ENCODE measurements at regions not wholly inside any gene's neighbourhood (a gene's known extent, or its start where the extent isn't known, plus 50 kb on each side); places are given as distances from the start of the nearest gene placed in this dataset.

DNA sequence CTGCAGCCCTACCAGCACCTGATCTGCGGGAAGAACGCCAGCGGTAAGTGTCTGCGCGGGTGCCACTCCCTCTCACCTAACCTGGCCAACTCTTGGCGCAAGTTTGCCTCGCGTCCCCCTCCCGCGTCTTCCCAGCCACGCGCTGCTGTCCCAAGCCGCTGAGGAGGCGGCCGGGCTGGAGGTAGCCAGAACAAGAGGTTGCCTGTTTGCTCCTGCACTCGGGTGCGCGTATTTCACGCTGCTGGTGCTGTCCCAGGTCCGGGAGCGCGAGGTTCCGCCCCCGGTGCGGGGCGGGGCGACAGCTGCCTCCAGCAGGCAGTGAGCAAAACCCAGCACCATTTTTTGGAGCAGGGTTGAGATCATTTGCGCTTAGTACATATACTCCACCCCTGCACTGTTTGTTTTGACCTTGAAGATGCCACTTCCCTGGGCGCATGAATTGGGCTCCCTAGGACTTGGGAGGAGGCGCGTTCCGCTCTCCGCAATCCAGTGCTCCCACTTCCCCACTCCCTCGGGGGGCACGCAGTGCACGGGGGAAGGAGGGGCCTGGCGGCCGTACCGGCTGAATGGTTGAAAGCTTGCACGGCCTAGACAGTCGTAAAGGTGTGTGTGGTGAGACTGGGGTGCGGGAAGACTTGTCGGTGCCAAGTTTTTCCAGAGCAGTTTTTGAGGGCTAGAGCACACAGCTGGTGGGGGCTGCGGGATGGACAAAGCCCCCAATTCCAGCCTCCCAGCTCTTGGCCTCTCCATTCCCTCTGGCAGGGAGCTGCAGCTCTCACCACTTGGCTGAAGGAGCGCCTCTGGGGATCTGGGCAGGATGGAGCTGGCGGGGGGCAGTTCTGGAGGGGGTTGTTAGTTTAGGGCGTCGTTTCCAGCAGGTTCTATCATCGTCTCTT lies 226.9 kb upstream of the CRY1 start:
- Histone ChIP-seq H3K27me3 (ENCODE audit: control insufficient read depth in 1 of 2, insufficient read depth in 2 of 2, low read length in 2 of 2) (peaks cover 0 to 1% of the 10 kb centered on the region in 2 experiments; a peak in 1 of 5 replicates), H3K4me1 (ENCODE audit: insufficient read depth, low read length) (peaks cover 18% of the 10 kb centered on the region; the same call in 1 of the 2 replicates), H3K36me3 (replicated peaks in 1 of 2; ENCODE audit: control insufficient read depth in 1 of 2, insufficient read depth in 2 of 2, low read length in 2 of 2) (no peaks in the 10 kb centered on the region), H3K9ac (ENCODE audit: insufficient read depth, low read depth, low read length) (peak overlapping the region; percentile 57), H3K79me2 (ENCODE audit: insufficient read depth, low read length) (peaks cover 18% of the 10 kb centered on the region), H3K9me3 (ENCODE audit: low read length) (no peaks in the 10 kb centered on the region), H3K4me2 (ENCODE audit: low read depth, low read length) (peak overlapping the region; percentile 94), H3K4me3 (replicated peaks in 1 of 3; ENCODE audit: insufficient read depth in 1 of 3, low read depth in 2 of 3, low read length in 3 of 3) (peak overlapping the region; percentile 76 to 89 (median 82)), H3K27ac (ENCODE audit: extremely low read length, insufficient read depth, low read length) (peak overlapping the region; percentile 24), H4K20me1 (ENCODE audit: insufficient read depth, low read length) (no peaks in the 10 kb centered on the region), H2AFZ (ENCODE audit: low read length) (no peak overlapping the region)
- no peak for FAIRE-seq
- DNase-seq (ENCODE audit: low spot score) = peak; percentile 69
- intact Hi-C loops (cut with micrococcal nuclease; ENCODE audit: unreplicated experiment) = no loop called here
- in situ Hi-C loops (cut with HindIII; ENCODE audit: extremely low pct_ligation_motif_present, low pct_unique_long_range_greater_than_20kb) = no loop called here
- POLR2A ChIA-PET = interaction anchor here (1.1 to 2.4 kb wide), 3 partner anchors 24 to 36 kb away, joined by 4 to 9 read pairs (median 7); no protein-coding TSS in a partner anchor
- CTCF ChIA-PET (ENCODE audit: low intra/inter-chr PET ratio, low total read pairs) = no interaction called here
- 10% methylated on average over 19 of the region's 49 CpGs for WGBS (ENCODE audit: low lambda C conversion rate)
- BruUV-seq (replicated peaks) = no TSS peak
- peak; percentile 20 for ATAC-seq
- TF ChIP-seq, protein P1, sequence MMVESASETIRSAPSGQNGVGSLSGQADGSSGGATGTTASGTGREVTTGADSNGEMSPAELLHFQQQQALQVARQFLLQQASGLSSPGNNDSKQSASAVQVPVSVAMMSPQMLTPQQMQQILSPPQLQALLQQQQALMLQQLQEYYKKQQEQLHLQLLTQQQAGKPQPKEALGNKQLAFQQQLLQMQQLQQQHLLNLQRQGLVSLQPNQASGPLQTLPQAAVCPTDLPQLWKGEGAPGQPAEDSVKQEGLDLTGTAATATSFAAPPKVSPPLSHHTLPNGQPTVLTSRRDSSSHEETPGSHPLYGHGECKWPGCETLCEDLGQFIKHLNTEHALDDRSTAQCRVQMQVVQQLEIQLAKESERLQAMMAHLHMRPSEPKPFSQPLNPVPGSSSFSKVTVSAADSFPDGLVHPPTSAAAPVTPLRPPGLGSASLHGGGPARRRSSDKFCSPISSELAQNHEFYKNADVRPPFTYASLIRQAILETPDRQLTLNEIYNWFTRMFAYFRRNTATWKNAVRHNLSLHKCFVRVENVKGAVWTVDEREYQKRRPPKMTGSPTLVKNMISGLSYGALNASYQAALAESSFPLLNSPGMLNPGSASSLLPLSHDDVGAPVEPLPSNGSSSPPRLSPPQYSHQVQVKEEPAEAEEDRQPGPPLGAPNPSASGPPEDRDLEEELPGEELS (CRISPR knock-in tag; IDR thresholded peaks at IDR 0.05) = 0 out of 2 replicates have a peak, but pooled peaks have one; percentile 9
- TF ChIP-seq SALL1 (CRISPR knock-in tag; IDR thresholded peaks at IDR 0.05) = 0 out of 2 replicates have a peak, but pooled peaks have one; percentile 42
- no peak for TF ChIP-seq SOX6 (IDR thresholded peaks at IDR 0.05)
- TF ChIP-seq SOX6 (CRISPR knock-in tag; IDR thresholded peaks at IDR 0.05) = peak; percentile 21; the same call in 1 of the 2 replicates
- TF ChIP-seq, protein P2, sequence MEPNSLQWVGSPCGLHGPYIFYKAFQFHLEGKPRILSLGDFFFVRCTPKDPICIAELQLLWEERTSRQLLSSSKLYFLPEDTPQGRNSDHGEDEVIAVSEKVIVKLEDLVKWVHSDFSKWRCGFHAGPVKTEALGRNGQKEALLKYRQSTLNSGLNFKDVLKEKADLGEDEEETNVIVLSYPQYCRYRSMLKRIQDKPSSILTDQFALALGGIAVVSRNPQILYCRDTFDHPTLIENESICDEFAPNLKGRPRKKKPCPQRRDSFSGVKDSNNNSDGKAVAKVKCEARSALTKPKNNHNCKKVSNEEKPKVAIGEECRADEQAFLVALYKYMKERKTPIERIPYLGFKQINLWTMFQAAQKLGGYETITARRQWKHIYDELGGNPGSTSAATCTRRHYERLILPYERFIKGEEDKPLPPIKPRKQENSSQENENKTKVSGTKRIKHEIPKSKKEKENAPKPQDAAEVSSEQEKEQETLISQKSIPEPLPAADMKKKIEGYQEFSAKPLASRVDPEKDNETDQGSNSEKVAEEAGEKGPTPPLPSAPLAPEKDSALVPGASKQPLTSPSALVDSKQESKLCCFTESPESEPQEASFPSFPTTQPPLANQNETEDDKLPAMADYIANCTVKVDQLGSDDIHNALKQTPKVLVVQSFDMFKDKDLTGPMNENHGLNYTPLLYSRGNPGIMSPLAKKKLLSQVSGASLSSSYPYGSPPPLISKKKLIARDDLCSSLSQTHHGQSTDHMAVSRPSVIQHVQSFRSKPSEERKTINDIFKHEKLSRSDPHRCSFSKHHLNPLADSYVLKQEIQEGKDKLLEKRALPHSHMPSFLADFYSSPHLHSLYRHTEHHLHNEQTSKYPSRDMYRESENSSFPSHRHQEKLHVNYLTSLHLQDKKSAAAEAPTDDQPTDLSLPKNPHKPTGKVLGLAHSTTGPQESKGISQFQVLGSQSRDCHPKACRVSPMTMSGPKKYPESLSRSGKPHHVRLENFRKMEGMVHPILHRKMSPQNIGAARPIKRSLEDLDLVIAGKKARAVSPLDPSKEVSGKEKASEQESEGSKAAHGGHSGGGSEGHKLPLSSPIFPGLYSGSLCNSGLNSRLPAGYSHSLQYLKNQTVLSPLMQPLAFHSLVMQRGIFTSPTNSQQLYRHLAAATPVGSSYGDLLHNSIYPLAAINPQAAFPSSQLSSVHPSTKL (CRISPR knock-in tag; IDR thresholded peaks at IDR 0.05) = peak; percentile 8; the same call in 1 of the 2 replicates
- TF ChIP-seq, protein P3, sequence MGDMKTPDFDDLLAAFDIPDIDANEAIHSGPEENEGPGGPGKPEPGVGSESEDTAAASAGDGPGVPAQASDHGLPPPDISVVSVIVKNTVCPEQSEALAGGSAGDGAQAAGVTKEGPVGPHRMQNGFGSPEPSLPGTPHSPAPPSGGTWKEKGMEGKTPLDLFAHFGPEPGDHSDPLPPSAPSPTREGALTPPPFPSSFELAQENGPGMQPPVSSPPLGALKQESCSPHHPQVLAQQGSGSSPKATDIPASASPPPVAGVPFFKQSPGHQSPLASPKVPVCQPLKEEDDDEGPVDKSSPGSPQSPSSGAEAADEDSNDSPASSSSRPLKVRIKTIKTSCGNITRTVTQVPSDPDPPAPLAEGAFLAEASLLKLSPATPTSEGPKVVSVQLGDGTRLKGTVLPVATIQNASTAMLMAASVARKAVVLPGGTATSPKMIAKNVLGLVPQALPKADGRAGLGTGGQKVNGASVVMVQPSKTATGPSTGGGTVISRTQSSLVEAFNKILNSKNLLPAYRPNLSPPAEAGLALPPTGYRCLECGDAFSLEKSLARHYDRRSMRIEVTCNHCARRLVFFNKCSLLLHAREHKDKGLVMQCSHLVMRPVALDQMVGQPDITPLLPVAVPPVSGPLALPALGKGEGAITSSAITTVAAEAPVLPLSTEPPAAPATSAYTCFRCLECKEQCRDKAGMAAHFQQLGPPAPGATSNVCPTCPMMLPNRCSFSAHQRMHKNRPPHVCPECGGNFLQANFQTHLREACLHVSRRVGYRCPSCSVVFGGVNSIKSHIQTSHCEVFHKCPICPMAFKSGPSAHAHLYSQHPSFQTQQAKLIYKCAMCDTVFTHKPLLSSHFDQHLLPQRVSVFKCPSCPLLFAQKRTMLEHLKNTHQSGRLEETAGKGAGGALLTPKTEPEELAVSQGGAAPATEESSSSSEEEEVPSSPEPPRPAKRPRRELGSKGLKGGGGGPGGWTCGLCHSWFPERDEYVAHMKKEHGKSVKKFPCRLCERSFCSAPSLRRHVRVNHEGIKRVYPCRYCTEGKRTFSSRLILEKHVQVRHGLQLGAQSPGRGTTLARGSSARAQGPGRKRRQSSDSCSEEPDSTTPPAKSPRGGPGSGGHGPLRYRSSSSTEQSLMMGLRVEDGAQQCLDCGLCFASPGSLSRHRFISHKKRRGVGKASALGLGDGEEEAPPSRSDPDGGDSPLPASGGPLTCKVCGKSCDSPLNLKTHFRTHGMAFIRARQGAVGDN (CRISPR knock-in tag; IDR thresholded peaks at IDR 0.05) = peak; percentile 56
- TF ChIP-seq ZNF263 (CRISPR knock-in tag; IDR thresholded peaks at IDR 0.05) = peak; percentile 92
- peak; percentile 67 for TF ChIP-seq SAP130 (CRISPR knock-in tag; IDR thresholded peaks at IDR 0.05; ENCODE audit: low read depth)
- no peak for TF ChIP-seq EP300 (IDR thresholded peaks at IDR 0.05; ENCODE audit: low read depth in 2 of 2, low read length in 2 of 2)
- no peak for TF ChIP-seq EP300 (CRISPR knock-in tag; IDR thresholded peaks at IDR 0.05; ENCODE audit: borderline replicate concordance)
- no peak for TF ChIP-seq PHB2 (IDR thresholded peaks at IDR 0.05; ENCODE audit: partially characterized antibody)
- TF ChIP-seq SETDB1 (CRISPR knock-in tag; IDR thresholded peaks at IDR 0.05; ENCODE audit: borderline replicate concordance) = no peak
- TF ChIP-seq ISL2 (CRISPR knock-in tag; IDR thresholded peaks at IDR 0.05) = 0 out of 2 replicates have a peak, but pooled peaks have one; percentile 18
